GM23338 (cell line): ENCODE measurements at regions not wholly inside any gene's neighbourhood (a gene's known extent, or its start where the extent isn't known, plus 50 kb on each side); places are given as distances from the start of the nearest gene placed in this dataset.

Source experiments
- EZH2phosphoT487 ChIP-seq: fragments of 200-600 bp; sonication (generic); IDR thresholded peaks from one replicate; pipeline ENCODE4 v1.8.1; 2018; ENCODE audit warnings: antibody characterized with exemption; ENCODE audit not compliant: unreplicated experiment
- POLR2AphosphoS5 ChIP-seq: IDR thresholded peaks from 2 replicates; pipeline ENCODE4 v1.6.1; 2016; ENCODE audit warnings: antibody characterized with exemption, low read depth
- TF ChIP-seq, protein P1 (sequence below), 2 experiments: fragments of 200-600 bp in 1 of 2; sonication (generic) in 1 of 2; conservative IDR thresholded peaks; 2 replicates each; pipeline versions ENCODE4 v1.5.1 to v1.6.1; 2016 to 2017; ENCODE audit warnings: antibody characterized with exemption in 2 of 2, low read depth in 2 of 2, mild to moderate bottlenecking in 2 of 2, moderate library complexity in 1 of 2
- TF ChIP-seq, protein P2 (sequence below): IDR thresholded peaks from one replicate; pipeline ENCODE4 v1.6.1; 2018; ENCODE audit warnings: antibody characterized with exemption; ENCODE audit not compliant: unreplicated experiment

DNA sequence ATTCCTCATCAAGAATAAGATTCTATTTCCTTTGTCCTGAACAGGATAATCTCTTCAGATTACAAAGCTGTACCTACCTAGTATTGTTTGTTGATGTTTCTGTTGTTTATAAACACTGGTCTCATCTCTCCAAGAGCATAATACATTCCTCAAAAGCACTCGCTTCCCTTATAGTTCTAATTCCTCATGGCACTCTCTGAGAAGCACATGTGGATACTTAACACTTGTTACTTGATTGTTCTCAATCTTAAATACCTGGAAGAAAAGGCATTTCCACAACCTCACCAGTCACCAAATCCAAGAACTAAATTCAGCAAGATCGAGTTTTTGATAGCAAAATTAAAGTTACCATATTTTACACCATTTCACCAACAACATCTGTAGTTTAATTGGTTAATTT lies 145.9 kb upstream of the DUSP10 start:
- TF ChIP-seq, protein P1, sequence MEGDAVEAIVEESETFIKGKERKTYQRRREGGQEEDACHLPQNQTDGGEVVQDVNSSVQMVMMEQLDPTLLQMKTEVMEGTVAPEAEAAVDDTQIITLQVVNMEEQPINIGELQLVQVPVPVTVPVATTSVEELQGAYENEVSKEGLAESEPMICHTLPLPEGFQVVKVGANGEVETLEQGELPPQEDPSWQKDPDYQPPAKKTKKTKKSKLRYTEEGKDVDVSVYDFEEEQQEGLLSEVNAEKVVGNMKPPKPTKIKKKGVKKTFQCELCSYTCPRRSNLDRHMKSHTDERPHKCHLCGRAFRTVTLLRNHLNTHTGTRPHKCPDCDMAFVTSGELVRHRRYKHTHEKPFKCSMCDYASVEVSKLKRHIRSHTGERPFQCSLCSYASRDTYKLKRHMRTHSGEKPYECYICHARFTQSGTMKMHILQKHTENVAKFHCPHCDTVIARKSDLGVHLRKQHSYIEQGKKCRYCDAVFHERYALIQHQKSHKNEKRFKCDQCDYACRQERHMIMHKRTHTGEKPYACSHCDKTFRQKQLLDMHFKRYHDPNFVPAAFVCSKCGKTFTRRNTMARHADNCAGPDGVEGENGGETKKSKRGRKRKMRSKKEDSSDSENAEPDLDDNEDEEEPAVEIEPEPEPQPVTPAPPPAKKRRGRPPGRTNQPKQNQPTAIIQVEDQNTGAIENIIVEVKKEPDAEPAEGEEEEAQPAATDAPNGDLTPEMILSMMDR (conservative IDR thresholded peaks at IDR 0.05; ENCODE audit: low read depth in 2 of 2), result no peak
- TF ChIP-seq, protein P2, sequence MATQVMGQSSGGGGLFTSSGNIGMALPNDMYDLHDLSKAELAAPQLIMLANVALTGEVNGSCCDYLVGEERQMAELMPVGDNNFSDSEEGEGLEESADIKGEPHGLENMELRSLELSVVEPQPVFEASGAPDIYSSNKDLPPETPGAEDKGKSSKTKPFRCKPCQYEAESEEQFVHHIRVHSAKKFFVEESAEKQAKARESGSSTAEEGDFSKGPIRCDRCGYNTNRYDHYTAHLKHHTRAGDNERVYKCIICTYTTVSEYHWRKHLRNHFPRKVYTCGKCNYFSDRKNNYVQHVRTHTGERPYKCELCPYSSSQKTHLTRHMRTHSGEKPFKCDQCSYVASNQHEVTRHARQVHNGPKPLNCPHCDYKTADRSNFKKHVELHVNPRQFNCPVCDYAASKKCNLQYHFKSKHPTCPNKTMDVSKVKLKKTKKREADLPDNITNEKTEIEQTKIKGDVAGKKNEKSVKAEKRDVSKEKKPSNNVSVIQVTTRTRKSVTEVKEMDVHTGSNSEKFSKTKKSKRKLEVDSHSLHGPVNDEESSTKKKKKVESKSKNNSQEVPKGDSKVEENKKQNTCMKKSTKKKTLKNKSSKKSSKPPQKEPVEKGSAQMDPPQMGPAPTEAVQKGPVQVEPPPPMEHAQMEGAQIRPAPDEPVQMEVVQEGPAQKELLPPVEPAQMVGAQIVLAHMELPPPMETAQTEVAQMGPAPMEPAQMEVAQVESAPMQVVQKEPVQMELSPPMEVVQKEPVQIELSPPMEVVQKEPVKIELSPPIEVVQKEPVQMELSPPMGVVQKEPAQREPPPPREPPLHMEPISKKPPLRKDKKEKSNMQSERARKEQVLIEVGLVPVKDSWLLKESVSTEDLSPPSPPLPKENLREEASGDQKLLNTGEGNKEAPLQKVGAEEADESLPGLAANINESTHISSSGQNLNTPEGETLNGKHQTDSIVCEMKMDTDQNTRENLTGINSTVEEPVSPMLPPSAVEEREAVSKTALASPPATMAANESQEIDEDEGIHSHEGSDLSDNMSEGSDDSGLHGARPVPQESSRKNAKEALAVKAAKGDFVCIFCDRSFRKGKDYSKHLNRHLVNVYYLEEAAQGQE, result no peak
- TF ChIP-seq EZH2phosphoT487 (no peak), POLR2AphosphoS5 (no peak)
